HUES48 (cell line): ENCODE measurements at regions not wholly inside any gene's neighbourhood (a gene's known extent, or its start where the extent isn't known, plus 50 kb on each side); places are given as distances from the start of the nearest gene placed in this dataset.
"Not testable (repeated sequence)": the region's sequence is repeated elsewhere in the genome, so short reads cannot be mapped to it uniquely, and the experiment has no call there.

Experiments used
- H3K27ac ChIP-seq: one replicate; pipeline ENCODE4 v1.7.0; 2013; ENCODE audit warnings: low read depth, low read length, inconsistent platforms
- H3K27me3 ChIP-seq: 2 replicates; pipeline ENCODE4 v1.6.1; 2013; ENCODE audit warnings: mild to moderate bottlenecking, low read length; ENCODE audit not compliant: control insufficient read depth, insufficient read depth
- H3K36me3 ChIP-seq: 2 replicates; pipeline ENCODE4 v1.6.1; 2013; ENCODE audit warnings: low read length; ENCODE audit not compliant: control insufficient read depth, insufficient read depth
- H3K4me1 ChIP-seq: 2 replicates; pipeline ENCODE4 v1.6.1; 2013; ENCODE audit warnings: mild to moderate bottlenecking, low read length; ENCODE audit not compliant: control insufficient read depth, insufficient read depth
- H3K4me3 ChIP-seq: 2 replicates; pipeline ENCODE4 v1.5.1; 2013; ENCODE audit warnings: mild to moderate bottlenecking, low read depth, low read length
- H3K9ac ChIP-seq: 2 replicates; pipeline ENCODE4 v1.6.1; 2013; ENCODE audit warnings: mild to moderate bottlenecking, low read depth, low read length, moderate library complexity
- H3K9me3 ChIP-seq: 2 replicates; pipeline ENCODE4 v1.6.1; 2013; ENCODE audit warnings: low read length; ENCODE audit not compliant: control insufficient read depth, insufficient read depth

DNA sequence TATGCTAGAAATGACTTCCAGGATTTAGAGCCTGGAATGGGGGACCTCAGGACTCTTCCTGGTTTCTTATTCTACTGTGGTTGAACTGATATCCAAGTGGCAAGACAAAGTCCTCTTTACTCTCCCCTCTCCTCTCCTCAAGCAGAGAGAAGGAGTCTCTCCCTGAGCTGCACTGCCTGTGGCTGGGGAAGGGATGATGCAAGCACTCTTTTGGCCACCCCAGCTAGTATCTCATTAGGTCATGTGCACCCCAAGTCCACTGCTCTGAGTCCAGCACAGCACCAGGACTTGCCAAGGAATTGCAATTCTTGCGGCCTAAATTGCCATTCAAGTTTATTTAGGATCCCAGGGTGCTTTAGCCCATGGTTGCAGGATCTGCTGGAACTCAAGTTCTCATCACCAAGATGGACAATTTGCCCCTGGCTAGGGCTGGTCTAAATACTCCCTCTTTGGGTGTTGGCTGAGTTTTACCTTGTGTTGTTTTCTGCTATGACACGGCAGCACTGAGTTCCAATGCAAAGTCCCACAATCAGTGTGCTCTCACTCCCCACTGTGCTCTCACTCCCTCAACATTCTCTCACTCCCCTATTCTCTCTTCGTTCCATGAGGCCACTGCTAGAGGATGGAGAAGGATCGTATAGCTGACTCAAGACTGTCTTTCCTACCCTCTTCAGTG is 172.2 kb downstream of the TM2D1 start:
- H3K4me3 ChIP-seq, result no peak overlapping the region
- no peak overlapping the region for H3K9ac ChIP-seq
- no peaks in the 10 kb centered on the region for H3K4me1 ChIP-seq
- no peak overlapping the region for H3K27ac ChIP-seq
- H3K36me3 ChIP-seq, result no peaks in the 10 kb centered on the region
- H3K27me3 ChIP-seq, result no peaks in the 10 kb centered on the region
- peaks cover 8% of the 10 kb centered on the region; the same call in 1 of the 2 replicates for H3K9me3 ChIP-seq

DNA sequence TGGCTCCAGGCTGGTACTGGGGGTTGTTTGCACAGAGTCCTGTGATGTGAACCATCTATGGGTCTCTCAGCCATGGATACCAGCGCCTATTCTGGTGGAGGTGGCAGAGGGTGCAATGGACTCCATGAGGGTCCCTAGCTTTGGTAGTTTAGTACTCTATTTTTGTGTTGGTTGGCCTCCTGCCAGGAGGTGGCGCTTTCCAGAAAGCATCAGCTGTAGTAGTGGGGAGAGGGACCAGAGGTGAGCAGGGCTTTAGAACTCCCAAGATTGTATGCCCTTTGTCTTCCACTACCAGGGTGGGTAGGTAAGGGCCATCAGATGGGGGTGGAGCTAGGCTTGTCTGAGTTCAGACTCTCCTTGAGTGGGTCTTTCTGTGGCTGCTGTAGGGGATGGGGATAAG is 177.6 kb downstream of the TM2D1 start:
- H3K4me1 ChIP-seq, H3K36me3 ChIP-seq, H3K27ac ChIP-seq, H3K9me3 ChIP-seq, H3K27me3 ChIP-seq, H3K4me3 ChIP-seq, H3K9ac ChIP-seq: not testable (repeated sequence)

DNA sequence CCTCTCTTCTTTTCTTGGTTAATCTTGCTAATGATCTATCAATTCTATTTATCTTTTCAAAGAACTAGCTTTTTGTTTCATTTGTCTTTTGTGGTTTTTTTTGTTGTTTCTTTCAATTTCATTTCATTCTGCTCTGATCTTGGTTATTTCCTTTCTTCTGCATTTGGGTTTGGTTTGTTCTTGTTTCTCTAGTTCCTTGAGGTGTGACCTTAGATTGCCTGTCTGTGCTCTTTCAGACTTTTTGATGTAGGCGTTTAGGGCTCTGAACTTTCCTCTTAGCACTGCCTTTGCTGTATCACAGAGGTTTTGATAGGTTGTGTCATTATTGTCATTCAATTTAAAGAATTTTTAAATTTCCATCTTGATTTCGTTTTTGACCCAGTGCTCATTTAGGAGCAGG is 180.1 kb downstream of the TM2D1 start:
- H3K4me3 ChIP-seq, H3K27me3 ChIP-seq, H3K27ac ChIP-seq, H3K9me3 ChIP-seq, H3K36me3 ChIP-seq, H3K9ac ChIP-seq, H3K4me1 ChIP-seq: not testable (repeated sequence)

DNA sequence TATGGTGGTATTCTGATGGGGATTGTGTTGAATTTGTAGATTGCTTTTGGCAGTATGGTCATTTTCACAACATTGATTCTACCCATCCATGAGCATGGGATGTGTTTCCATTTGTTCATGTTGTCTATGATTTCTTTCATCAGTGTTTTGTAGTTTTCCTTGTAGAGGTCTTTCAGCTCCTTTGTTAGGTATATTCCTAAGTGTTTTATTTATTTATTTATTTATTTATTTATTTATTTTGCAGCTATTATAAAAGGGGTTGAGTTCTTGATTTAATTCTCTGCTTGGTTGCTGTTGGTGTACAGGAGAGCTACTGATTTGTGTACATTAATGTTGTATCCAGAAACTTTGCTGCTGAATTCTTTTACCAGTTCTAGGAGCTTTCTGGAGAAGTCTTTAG is 181.4 kb downstream of the TM2D1 start:
- H3K9ac ChIP-seq, H3K27ac ChIP-seq, H3K27me3 ChIP-seq, H3K9me3 ChIP-seq, H3K4me3 ChIP-seq, H3K36me3 ChIP-seq, H3K4me1 ChIP-seq: not testable (repeated sequence)

DNA sequence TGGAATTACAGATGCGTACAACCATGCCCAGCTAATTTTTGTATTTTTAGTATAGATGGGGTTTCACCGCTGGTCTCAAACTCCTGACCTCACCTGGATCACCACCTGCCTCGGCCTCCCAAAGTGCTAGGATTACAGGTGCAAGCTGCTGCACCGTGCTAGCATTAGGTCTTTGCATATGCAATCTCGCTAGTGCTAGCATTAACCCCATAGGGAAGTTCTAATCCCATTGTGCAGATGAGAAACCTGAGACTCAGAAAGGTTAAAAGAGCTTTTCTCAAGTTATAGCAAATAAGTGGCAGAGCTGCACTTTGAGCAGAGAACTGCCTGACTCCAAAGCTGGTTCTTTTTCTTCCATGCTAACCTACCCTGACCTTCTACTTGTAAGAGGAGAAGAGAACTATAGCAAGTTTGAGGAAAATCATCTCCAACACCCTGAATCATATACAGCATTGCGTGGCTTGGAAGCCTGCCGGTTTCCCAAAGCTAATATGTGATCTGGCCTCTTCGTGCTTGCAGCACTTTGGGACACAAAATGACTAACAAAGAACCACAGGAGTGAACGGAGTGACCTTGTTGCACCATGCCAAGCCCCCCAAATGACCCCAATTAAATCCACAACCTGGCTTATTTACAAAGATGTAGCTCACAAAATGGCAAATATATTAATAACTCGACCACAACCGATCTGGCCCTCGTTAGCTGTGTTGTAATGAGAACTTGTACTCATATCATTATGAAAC is 185.1 kb downstream of the TM2D1 start:
- Histone ChIP-seq H3K4me1 (peaks cover 7% of the 10 kb centered on the region; the same call in 1 of the 2 replicates), H3K4me3 (no peak overlapping the region), H3K9ac (no peak overlapping the region), H3K27me3 (no peaks in the 10 kb centered on the region), H3K27ac (no peak overlapping the region), H3K9me3 (no peaks in the 10 kb centered on the region), H3K36me3 (no peaks in the 10 kb centered on the region)

DNA sequence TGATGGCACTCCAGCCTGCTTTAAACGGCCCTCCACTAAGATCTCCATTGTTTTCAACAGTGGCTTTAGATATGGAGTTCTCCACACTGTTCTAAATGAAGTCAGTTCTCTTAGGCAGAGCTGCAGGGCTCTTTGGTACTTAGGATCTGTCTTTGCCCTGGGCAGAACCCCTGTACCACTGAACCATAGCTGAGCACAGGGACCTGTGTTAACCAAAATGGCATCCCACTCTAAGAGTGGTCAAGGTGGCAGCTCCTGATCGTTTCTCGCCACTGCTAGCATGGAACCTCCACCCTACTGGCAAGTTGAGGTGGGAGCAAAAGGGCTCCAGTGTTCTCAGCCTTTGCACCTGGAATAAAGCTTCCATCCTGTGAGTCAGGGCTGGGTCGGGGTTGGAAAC is 186.7 kb downstream of the TM2D1 start:
- no peak overlapping the region for H3K27ac ChIP-seq
- peaks cover 7% of the 10 kb centered on the region; the same call in 1 of the 2 replicates for H3K4me1 ChIP-seq

DNA sequence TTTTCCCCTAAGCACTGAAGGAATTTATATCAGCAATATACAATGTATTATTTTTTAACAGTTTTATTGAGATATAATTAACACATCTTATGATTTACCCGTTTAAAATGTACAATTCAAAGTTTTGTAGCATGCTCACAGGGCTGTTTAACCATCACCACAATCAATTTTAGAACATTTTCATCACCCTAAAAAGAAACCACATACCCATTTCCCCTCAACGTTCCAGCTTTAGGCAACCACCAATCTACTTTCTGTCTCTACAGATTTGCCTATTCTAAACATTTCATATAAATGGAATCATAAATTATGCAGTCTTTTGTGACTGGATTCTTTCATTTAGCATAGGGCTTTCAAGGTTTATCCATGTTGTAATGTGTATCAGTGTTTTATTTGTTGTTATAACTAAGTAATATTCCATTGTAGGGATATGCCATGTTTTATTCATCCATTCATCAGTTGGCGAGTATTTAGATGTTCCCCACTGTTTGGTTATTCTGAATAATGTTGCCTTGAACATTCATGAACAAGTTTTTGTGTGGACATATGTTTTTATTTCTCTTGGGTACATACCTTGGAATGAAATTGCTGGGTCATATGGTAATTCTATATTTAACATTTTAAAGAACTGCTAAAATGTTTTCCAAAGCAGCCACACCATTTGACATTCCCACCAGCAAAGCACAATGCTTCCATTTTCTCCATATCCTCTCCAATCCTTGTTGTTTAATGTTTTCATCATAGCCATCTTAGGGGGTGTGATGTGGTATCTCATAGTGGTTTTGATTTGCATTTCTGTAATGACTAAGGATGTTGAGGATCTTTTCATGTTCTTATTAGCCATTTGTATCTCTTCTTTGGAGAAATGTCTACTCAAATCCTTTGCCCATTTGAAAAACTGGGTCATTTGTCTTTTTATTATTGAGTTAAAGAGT is 188.5 kb downstream of the TM2D1 start:
- Histone ChIP-seq H3K27ac (no peak overlapping the region), H3K4me1 (peaks cover 7% of the 10 kb centered on the region; the same call in 1 of the 2 replicates), H3K27me3 (no peaks in the 10 kb centered on the region), H3K9me3 (no peaks in the 10 kb centered on the region), H3K4me3 (no peak overlapping the region), H3K36me3 (no peaks in the 10 kb centered on the region), H3K9ac (no peak overlapping the region)

More for the DNA sequence above, 186.7 kb downstream of the TM2D1 start:
- Histone ChIP-seq H3K27me3 (no peaks in the 10 kb centered on the region), H3K9ac (no peak overlapping the region), H3K36me3 (no peaks in the 10 kb centered on the region), H3K4me3 (no peak overlapping the region), H3K9me3 (no peaks in the 10 kb centered on the region)

DNA sequence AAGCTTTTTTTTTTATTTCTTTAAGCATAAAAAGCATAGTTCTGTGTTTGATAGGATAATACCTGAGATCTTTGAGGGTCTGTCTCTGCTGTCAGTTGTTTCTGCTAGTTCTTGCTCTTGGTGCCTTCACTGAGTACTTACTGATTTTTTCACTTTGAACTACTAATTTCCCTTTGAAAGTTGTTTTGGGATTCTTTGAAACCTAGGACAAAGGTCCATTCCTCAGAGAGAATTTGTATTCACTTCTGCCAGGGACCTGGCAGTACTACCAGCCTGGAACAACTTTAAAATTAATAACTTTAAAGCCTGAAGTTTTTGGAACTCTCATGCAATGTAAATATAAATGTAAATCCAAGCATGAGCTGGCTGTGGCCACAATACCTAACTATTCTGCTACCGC is 190.1 kb downstream of the TM2D1 start:
- H3K4me1 ChIP-seq, result peaks cover under 1% of the 10 kb centered on the region; the same call in 1 of the 2 replicates
- H3K4me3 ChIP-seq, result no peak overlapping the region
- H3K27ac ChIP-seq, result no peak overlapping the region
- no peaks in the 10 kb centered on the region for H3K9me3 ChIP-seq
- no peak overlapping the region for H3K9ac ChIP-seq
- H3K27me3 ChIP-seq, result no peaks in the 10 kb centered on the region
- H3K36me3 ChIP-seq, result no peaks in the 10 kb centered on the region

DNA sequence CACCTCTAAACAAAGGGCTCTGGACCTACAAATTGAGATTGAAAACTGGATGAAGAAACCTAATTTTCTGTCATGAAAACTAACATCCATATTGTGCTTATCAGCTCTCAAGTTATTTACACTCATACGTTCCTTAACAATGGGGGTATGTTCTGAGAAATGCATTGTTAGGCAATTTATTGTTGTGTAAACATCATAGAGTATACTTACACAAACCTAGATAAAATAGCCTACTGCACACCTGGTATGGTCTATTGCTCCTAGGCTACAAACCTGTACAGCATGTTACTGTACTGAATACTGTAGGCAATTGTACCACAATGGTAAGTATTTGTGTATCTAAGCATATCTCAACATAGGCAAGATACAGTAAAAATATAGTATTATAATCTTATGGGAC is 191.4 kb downstream of the TM2D1 start:
- Histone ChIP-seq H3K27me3 (no peaks in the 10 kb centered on the region), H3K36me3 (no peaks in the 10 kb centered on the region), H3K9ac (no peak overlapping the region), H3K9me3 (no peaks in the 10 kb centered on the region), H3K27ac (no peak overlapping the region), H3K4me1 (no peaks in the 10 kb centered on the region), H3K4me3 (no peak overlapping the region)

DNA sequence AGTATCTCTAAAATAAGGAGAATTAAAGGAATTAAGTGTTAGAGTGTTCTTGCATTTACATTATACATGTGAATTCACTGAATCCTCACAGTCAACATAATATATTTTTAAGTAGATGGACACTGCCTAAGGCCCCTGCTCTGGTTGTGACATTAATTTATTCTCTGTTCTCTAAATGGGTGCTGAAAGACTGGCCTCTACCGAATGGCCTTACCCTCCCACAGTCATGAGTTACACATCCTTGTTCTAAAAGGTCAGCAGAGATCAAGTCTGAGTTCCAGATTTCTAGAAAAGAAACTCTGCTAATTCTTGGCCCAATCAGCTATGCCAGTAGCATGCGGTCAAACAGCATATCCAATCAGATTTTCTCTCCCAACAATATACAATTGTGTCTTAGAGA is 193.2 kb downstream of the TM2D1 start:
- no peak overlapping the region for H3K27ac ChIP-seq
- H3K4me1 ChIP-seq, result no peaks in the 10 kb centered on the region
- H3K9ac ChIP-seq, result no peak overlapping the region
- H3K4me3 ChIP-seq, result no peak overlapping the region
- H3K27me3 ChIP-seq, result no peaks in the 10 kb centered on the region
- H3K36me3 ChIP-seq, result no peaks in the 10 kb centered on the region
- H3K9me3 ChIP-seq, result no peaks in the 10 kb centered on the region
